ENCODE measurements at regions not wholly inside any gene's neighbourhood (a gene's known extent, or its start where the extent isn't known, plus 50 kb on each side); places are given as distances from the start of the nearest gene placed in this dataset.
A peak's percentile ranks its signal among the peaks of the same experiment; 100 is the strongest.

DNA sequence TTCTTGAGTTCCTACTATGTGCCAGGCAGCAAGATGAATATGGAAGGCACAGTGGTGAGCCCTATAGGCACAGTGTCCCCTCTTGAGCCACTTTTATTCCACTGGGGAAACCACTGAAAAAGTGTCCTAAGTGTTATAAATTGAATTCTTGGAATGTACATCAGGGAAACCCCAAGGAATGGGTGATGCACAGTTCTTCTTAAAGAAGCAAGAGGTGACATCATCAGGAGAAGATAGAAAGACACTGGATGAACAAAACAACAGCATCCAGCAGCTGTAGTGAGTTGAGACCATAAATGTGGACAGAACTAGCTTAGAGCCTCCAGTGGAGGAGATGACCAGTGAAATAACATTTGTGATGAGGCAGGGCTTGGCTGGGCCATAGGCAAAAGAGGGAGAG, 199.2 kb upstream of the ANKRD55 start:
- no peak for DNase-seq
- intact Hi-C loops (cut with DNase I) = no loop called here

- no peak for DNase-seq
Measured at GRCh38 chr5:56430422-56430821, 197.3 kb upstream of the ANKRD55 start.

GRCh38 chr5:56429110-56429561, 196.0 kb upstream of the ANKRD55 start:
- intact Hi-C loops (cut with DNase I) = no loop called here
- DNase-seq = no peak

More at GRCh38 chr5:56430422-56430821, 197.3 kb upstream of the ANKRD55 start:
- intact Hi-C loops (cut with DNase I) = no loop called here

DNA sequence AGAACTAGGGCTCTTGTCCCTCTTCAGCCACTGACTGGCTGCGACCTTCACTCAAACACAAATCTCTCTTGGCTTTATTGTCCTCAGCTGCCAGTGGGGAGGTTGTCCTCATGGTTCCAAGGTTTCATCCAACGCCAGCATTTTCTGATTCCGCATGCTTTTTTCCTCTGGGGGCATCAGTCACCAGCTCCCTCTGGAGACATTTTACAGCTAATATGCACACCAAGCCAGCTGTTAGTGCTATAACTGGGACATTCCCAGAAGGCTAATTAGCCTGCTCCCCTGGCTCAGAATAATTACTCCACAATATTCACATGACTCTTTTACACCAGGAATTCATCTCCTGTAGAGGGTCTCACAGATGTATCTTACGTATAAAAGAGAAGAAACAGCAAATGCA, 193.6 kb upstream of the ANKRD55 start:
- intact Hi-C loops (cut with DNase I) = no loop called here
- DNase-seq = no peak

DNA sequence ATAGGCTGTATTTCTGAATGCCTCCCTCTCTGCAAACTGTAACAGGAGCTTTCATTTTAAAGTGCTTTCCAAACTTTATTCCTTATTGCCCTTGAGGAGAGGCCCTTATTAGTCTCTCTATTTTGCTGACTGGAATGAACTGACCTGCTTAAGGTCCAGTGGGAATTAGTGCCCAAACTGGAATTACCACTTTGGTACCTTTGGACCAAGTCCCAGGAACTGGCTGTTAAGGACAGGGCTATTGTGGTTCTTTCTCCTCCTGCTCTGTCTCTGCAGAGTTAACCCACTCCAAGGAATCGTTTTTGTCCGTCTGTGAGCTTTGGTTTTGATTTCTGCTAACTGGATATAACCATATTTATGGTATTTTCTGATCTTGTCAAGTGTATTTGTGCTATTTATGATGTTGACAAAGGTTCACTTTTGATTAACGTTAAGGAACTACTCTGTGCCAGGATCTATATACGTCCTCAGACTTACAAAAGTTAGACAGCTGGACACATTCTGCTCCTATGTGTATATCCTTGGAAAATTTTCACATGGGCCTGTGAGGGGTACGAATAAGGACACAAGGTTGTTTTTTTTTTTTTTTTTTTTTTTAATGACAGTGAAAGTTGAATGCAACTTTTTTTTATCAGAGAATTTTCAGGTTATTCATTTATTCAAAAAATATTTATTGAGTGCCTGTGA, 189.1 kb upstream of the ANKRD55 start:
- DNase-seq = no peak
- intact Hi-C loops (cut with DNase I) = no loop called here

DNA sequence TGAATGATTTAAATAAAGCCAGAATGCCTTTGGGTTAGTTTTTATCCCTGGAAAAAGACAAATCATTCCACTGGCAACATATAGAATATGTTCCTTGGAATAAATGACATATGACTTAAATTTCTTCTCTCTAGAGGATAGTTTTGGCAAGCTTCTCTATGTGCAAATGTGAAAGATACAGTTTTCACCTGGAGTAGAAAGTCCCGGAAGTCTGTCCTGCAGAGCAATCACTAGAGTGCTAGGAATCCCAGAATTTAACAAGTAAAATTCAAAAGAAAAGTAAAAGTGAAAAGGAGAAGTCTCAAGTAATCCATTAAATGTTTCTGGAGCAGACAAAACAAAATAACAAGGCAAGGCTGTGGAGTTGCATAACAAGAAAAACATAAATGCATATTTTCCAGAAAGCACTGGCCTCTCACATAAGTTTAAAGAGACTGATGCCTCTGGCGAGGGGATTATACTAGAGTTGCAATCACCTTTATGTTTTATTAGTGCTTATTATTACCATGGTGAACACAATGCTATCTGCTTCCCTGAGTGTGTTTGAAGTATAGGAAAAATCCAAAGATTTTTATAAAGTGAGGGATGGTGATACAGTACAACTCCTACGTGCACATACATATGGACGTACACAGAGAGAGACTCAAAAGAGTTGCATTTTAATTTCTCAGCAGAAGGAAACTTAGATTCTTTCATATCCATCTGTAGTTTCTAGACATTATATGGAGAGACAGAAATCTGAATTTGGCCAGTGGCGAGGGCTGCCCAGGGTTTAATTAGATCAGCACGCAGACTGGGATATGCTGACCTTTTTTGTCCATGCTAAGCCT, 188.3 kb upstream of the ANKRD55 start:
- intact Hi-C loops (cut with DNase I) = no loop called here
- no peak for DNase-seq

GRCh38 chr5:56420323-56420722, 187.2 kb upstream of the ANKRD55 start:
- no peak for DNase-seq
- intact Hi-C loops (cut with DNase I) = no loop called here

- intact Hi-C loops (cut with DNase I) = no loop called here
- no peak for DNase-seq
Measured at GRCh38 chr5:56419667-56420066, 186.5 kb upstream of the ANKRD55 start.

GRCh38 chr5:56415356-56415765, 182.2 kb upstream of the ANKRD55 start:
- intact Hi-C loops (cut with DNase I) = no loop called here
- DNase-seq = peak in 27 of 42 donors; percentile 4 to 57 (median 31)

DNA sequence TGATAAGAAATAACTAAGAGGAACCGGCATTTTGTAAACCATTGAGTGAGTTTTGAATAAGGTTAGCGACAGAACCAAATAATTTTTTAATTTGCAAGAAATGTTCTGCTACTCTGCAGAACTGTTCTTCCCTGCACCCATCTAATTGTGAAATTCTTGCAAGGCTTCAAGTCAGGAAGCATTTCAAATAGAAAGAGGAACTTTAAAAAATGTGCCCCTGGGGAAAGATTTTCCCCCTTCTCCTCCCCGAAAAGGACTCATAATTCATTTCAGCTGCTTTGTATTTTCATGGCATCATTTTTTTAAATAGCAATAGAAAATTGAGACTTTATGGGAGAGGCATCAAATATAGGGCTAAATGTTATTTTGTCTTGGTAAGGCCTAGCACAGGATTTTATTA, 180.9 kb upstream of the ANKRD55 start:
- DNase-seq = no peak
- intact Hi-C loops (cut with DNase I) = no loop called here

DNA sequence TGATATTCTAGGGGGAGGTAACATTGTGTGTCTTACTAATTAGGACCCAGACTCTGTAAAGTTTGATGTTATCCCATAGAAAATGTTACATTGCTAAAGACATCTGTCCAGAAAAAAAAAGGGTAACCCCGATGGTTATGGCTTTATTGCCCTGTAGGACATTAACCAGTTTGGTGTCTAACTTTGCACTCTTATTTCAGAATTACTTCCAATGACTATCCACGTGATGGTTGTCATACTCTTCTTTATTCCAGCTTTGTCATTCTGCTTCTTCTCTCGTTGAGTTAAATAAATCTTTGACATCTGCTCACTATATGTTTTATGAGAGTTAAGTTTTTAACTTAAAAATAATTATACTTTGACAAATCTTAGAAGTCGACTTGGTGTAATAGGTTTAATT, 180.4 kb upstream of the ANKRD55 start:
- no peak for DNase-seq
- intact Hi-C loops (cut with DNase I) = no loop called here

DNA sequence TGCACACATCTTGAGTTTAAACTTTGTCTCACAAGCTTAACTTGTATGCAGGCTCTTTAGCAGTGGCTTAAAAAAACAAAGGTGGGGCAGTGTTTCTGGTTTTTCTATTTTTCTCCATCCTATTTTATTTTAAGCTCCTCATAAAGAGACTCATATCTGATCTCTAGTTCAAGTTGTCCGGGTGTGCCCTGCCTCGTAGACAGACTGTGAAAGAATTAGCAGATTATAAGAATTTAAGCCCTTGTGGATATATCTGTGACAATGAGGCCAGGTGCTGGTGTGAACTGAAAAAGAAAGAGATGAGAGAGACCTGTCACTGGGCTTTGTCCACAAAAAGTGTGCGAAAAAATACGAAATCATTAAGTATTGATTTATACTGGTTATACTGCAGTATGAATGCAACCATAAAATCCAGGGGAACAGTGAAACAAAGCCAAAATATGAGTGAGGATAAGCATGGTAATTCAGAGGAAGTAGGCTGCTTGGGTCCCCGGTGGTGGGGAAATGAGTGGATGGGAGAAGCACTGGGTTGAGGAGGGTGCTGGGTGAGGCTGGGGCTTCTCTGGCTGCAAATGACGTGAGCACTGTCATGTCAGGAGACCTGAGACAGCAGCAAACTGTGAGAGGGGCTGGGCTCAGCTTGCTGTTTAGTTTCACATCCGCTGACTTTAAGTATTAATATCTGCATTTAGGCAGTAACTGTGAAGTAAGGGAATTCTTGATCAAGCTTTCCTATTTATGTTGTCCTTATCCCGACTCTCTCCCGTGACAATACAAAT, 179.7 kb upstream of the ANKRD55 start:
- intact Hi-C loops (cut with DNase I) = no loop called here
- peak in 41 of 42 donors; percentile 5 to 73 (median 50) for DNase-seq

- DNase-seq = no peak
- intact Hi-C loops (cut with DNase I) = no loop called here
Measured at GRCh38 chr5:56410696-56411095, 177.6 kb upstream of the ANKRD55 start.

- intact Hi-C loops (cut with DNase I) = no loop called here
- DNase-seq = peak in 30 of 42 donors; percentile 8 to 74 (median 34)
Measured at GRCh38 chr5:56409331-56410190, 176.4 kb upstream of the ANKRD55 start.

- intact Hi-C loops (cut with DNase I) = no loop called here
Measured at GRCh38 chr5:56406838-56407237, 173.7 kb upstream of the ANKRD55 start.

DNA sequence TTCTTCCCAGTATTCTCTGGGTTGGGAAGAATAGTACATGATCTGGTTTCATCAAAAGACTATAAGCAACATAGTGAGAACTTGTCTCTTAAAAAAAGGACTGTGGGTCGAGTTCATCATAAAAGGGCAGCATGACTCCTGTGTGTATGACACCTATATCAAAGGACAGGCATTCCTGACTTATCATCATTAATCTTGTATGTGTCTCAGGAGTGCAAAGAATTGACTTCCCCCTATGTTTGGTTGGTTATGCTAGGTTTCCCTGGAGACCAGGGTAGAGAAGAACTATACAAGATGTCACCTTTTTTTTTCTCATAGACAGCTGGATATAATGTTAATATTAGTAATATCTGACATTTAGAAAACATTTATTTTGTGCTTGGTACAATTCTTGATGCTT, 173.1 kb upstream of the ANKRD55 start:
- DNase-seq = no peak
- intact Hi-C loops (cut with DNase I) = no loop called here

More at GRCh38 chr5:56406838-56407237, 173.7 kb upstream of the ANKRD55 start:
- DNase-seq = no peak

- intact Hi-C loops (cut with DNase I) = no loop called here
- no peak for DNase-seq
Measured at GRCh38 chr5:56405116-56405908, 172.2 kb upstream of the ANKRD55 start.
